Stimulated activated naive CD8-positive, alpha-beta T cell treated with anti-CD3 and anti-CD28 coated beads, Interleukin-15, Interleukin-2, amounts not matched to agents 100 ng/mL and 50 ng/mL, for 24 hours (primary cell): ENCODE measurements at regions not wholly inside any gene's neighbourhood (a gene's known extent, or its start where the extent isn't known, plus 50 kb on each side); places are given as distances from the start of the nearest gene placed in this dataset.
A peak's percentile ranks its signal among the peaks of the same experiment; 100 is the strongest.

Experiments
- H3K27ac Mint-ChIP-seq: one replicate; pipeline ENCODE4 v1.8.0; 2021; ENCODE audit warnings: mild to moderate bottlenecking, mixed read lengths
- H3K27me3 Mint-ChIP-seq: one replicate; pipeline ENCODE4 v1.8.0; 2021; ENCODE audit warnings: mixed read lengths
- H3K36me3 Mint-ChIP-seq: one replicate; pipeline ENCODE4 v1.8.0; 2021; ENCODE audit warnings: low read depth, mixed read lengths
- H3K4me1 Mint-ChIP-seq: one replicate; pipeline ENCODE4 v1.8.0; 2021; ENCODE audit warnings: low read depth, mixed read lengths
- H3K4me3 Mint-ChIP-seq: one replicate; pipeline ENCODE4 v1.8.0; 2021; ENCODE audit warnings: mild to moderate bottlenecking, mixed read lengths
- H3K9me3 Mint-ChIP-seq: one replicate; pipeline ENCODE4 v1.8.0; 2021; ENCODE audit warnings: mixed read lengths

DNA sequence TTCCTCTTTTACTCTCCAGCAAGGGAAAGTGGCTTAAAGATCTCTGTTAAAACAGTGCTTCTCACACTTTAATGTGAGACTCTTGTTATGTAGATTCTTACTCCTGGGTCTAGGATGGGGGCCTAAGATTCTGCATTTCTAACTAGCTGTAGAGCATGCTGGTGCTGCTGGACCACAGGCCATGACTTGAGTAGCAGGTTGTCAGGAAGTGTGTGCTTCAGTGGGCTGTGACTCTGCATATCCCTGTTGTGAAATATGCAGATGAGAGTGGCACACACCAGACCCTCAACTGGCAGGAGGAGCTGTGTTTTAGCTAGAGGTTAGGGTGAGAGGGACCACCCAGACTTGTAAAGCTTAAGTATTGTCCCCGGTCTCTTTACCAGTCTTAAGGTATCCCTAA is 191.1 kb upstream of the DMRT1 start:
- H3K4me1 Mint-ChIP-seq = peaks cover 45% of the 10 kb centered on the region
- H3K27ac Mint-ChIP-seq = peak overlapping the region; percentile 83
- H3K36me3 Mint-ChIP-seq = no peaks in the 10 kb centered on the region
- H3K27me3 Mint-ChIP-seq = no peaks in the 10 kb centered on the region
- no peaks in the 10 kb centered on the region for H3K9me3 Mint-ChIP-seq
- peak overlapping the region; percentile 75 for H3K4me3 Mint-ChIP-seq

DNA sequence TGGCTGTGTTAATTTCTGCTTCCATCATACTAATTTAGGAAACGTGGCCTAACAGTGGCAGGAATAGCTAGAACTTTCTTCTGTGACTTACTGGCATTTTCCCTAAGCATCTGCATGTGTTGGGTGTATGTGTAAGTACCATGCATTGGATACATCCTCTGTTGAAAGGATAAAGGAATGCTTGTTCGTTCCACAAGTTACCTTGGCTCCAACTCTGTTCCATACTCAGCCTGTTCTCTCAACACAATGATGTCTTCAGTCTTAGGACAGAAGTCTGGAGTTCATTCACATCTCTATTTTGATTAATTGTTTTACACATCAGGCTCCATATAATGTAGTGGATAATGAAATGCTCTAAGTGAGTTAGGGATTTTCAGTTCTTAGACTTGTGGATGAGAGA is 190.1 kb upstream of the DMRT1 start:
- Mint-ChIP-seq H3K9me3 (no peaks in the 10 kb centered on the region), H3K27ac (no peak overlapping the region), H3K36me3 (no peaks in the 10 kb centered on the region), H3K27me3 (no peaks in the 10 kb centered on the region), H3K4me3 (no peak overlapping the region), H3K4me1 (peaks cover 49% of the 10 kb centered on the region)

GRCh38 chr9:652914-653313 is 188.6 kb upstream of the DMRT1 start:
- Mint-ChIP-seq H3K9me3 (no peaks in the 10 kb centered on the region), H3K27me3 (no peaks in the 10 kb centered on the region), H3K4me1 (peaks cover 61% of the 10 kb centered on the region), H3K36me3 (no peaks in the 10 kb centered on the region), H3K27ac (no peak overlapping the region), H3K4me3 (no peak overlapping the region)

DNA sequence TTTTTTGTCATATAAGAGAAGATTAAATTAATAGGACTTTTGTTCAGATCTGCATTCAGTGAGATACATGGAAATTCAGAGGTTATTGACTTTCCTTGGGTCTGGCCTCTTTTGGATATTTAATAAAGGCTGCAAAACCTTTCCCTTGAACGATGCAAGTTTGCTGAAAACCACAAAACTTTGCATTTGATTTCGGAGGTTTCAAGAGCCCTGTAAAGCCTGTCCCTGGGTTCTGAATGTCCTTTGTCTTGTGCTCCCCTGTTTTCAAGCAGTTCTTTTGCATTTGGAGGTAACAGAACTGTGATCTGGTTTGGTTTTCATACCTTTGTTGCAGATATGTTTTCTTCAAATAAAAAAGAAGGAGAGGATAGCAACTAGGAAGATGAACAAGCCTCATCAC is 188.1 kb upstream of the DMRT1 start:
- H3K27ac Mint-ChIP-seq = no peak overlapping the region
- H3K4me1 Mint-ChIP-seq = peaks cover 61% of the 10 kb centered on the region
- no peaks in the 10 kb centered on the region for H3K9me3 Mint-ChIP-seq
- no peak overlapping the region for H3K4me3 Mint-ChIP-seq
- H3K27me3 Mint-ChIP-seq = no peaks in the 10 kb centered on the region
- no peaks in the 10 kb centered on the region for H3K36me3 Mint-ChIP-seq

DNA sequence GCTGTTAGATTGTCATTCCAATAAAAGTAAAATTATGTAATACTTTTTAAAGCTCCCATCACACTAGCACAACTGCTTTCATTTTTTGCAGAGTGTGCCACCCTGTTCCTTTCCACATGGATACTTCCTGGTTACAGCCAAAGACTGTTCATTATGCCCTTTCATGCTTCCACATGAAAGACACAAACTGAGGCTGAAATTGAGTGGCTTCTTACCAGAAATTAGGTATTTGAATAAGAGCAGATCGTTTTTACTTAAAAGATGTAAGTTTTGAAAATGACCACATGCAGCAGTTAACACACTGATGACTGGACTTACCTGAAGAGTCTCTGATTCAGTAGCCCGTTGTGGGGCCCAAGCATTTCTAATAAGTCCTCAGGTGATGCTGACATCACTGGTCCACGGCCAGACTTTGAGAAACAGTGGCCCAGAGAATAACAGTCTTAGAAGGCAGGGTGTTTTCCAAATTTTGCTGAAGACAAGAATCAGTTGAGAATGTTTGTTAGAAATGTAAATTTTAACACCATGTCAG is 187.6 kb upstream of the DMRT1 start:
- no peaks in the 10 kb centered on the region for H3K27me3 Mint-ChIP-seq
- no peaks in the 10 kb centered on the region for H3K36me3 Mint-ChIP-seq

DNA sequence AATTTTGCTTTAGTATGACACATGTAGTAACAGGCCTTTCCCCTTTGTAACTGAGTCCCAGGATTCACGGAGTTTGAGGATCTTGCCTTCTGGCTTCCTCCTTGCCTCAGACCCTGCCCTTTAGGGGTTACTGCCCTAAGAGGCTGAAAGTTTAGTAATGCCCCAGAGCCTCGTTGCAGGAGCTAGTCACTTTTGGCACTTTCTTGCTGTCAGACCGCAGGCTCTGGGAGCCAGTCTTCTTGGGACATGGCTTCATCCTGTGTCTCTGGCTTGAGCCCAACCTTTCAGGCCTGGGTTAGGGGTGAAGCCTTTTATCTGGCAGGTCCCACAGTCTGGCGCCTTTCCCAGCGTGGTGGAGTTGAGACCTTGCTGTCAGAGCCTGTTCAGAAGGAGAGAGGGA is 185.6 kb upstream of the DMRT1 start:
- no peaks in the 10 kb centered on the region for H3K27me3 Mint-ChIP-seq
- H3K4me1 Mint-ChIP-seq = peaks cover 56% of the 10 kb centered on the region
- no peaks in the 10 kb centered on the region for H3K36me3 Mint-ChIP-seq
- no peak overlapping the region for H3K4me3 Mint-ChIP-seq
- no peaks in the 10 kb centered on the region for H3K9me3 Mint-ChIP-seq
- H3K27ac Mint-ChIP-seq = no peak overlapping the region

More for the DNA sequence above, 187.6 kb upstream of the DMRT1 start:
- H3K27ac Mint-ChIP-seq = no peak overlapping the region
- H3K9me3 Mint-ChIP-seq = no peaks in the 10 kb centered on the region
- H3K4me3 Mint-ChIP-seq = no peak overlapping the region
- peaks cover 61% of the 10 kb centered on the region for H3K4me1 Mint-ChIP-seq

DNA sequence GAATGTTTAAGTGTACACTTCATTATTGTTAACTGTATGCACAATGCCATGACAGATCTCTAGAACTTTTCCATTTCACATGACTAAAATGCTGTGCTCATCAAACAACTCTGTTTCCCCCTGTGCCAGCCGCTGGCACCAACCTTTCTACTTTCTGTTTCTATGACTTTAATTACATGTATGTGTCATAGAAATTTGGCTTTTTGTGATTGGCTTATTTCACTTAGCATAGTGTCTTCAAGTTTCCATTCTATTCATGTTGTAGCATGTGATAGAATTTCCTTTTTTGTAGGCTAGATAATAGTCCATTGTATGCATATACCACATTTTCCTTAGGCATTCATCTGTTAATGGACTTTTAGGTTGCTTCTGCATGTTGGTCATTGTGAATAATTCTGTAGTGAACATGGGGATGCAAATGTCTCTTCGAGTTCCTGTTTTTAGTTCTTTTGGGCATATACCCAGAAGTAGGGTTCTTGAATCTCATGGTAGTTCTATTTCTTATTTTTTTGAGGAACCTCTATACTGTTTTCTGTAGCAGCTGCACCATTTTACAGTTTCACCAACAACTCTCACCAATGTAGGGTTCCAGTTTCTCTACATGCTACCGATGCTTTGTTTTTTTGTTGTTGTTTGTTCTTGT is 184.4 kb upstream of the DMRT1 start:
- Mint-ChIP-seq H3K27ac (no peak overlapping the region), H3K4me1 (peaks cover 50% of the 10 kb centered on the region), H3K36me3 (no peaks in the 10 kb centered on the region), H3K4me3 (no peak overlapping the region), H3K27me3 (no peaks in the 10 kb centered on the region), H3K9me3 (no peaks in the 10 kb centered on the region)

DNA sequence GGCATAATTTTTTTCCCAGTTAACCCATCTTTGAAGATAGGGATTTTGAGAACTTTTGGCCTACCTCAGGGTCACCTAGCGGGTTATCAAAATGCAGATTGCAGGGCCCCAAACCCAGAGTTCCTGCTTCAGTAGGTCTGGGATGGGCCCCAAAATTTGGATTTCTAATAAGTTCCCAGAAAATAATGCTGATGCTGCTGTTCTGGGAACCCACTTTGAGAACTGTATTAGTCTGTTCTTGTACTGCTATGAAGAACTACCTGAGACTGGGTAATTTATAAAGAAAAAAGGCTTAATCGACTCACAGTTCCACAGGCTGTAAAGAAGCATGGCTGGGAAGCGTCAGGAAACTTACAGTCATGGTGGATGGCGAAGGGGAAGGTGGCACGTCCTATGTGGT is 182.2 kb upstream of the DMRT1 start:
- Mint-ChIP-seq H3K27me3 (no peaks in the 10 kb centered on the region), H3K27ac (no peak overlapping the region), H3K4me3 (no peak overlapping the region), H3K9me3 (no peaks in the 10 kb centered on the region), H3K4me1 (peaks cover 34% of the 10 kb centered on the region), H3K36me3 (no peaks in the 10 kb centered on the region)

DNA sequence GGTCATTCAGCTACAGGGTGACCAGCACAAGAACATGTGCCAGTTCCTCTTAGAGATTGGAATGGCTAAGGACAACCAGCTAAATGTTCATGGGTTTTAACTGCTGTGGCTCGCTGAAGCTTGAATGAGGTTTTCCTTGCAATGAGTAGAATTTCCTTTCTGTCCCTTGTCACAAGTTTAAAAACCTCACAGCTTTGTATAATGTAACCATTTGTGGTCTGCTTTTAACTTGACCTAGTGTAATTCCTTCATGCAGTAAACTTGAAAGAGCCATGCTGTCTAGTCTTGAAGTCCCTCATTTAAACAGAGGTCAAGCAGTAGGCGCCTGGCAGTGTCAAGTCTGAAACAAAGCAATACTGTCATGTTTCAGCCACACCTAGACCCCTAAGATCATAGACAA is 181.3 kb upstream of the DMRT1 start:
- Mint-ChIP-seq H3K4me3 (no peak overlapping the region), H3K4me1 (peaks cover 31% of the 10 kb centered on the region), H3K9me3 (no peaks in the 10 kb centered on the region), H3K36me3 (no peaks in the 10 kb centered on the region), H3K27ac (peak overlapping the region; percentile 21), H3K27me3 (no peaks in the 10 kb centered on the region)

DNA sequence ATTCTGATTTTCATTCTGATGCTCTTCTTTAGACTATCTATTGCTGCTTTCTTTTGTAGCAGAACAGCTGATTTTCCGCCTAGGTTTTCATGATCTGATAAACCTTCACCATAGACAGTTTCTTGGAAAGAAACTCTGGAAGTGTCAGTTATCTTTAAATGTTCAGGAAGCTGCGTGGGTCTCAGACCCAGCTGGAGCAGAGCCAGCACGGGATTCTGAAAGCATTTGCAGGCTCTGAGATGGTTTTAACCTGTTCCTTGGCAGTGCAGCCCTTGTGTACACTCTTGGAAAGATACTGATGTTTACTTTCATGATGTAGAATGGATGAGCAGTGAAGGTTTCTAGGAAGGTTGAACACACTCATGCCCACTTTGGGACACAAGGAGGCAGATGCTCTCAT is 178.0 kb upstream of the DMRT1 start:
- Mint-ChIP-seq H3K4me3 (no peak overlapping the region), H3K27me3 (no peaks in the 10 kb centered on the region), H3K4me1 (peaks cover 14% of the 10 kb centered on the region), H3K9me3 (peaks cover 12% of the 10 kb centered on the region), H3K27ac (no peak overlapping the region), H3K36me3 (peaks cover 7% of the 10 kb centered on the region)

DNA sequence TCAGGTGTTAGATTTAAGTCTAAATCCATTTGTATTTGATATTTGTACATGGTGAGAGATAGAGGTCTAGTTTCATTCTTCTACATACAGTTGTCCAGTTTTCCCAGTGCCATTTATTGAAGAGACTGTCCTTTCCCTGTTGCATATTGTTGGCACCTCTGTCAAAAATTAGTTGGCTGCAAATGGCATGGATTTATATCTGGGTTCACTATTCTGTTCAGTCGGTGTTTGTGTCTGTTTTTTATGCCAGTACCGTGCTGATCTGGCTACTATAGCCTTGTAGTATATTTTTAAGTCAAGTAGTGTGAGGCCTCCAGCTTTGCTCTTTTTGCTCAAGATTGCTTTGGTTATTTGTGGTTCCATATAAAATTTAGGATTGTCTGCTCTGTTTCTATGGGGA is 176.2 kb upstream of the DMRT1 start:
- Mint-ChIP-seq H3K27me3 (no peaks in the 10 kb centered on the region), H3K9me3 (peaks cover 18% of the 10 kb centered on the region), H3K36me3 (peaks cover 13% of the 10 kb centered on the region), H3K4me1 (peaks cover 4% of the 10 kb centered on the region), H3K4me3 (no peak overlapping the region), H3K27ac (no peak overlapping the region)

GRCh38 chr9:671997-672396 is 169.5 kb upstream of the DMRT1 start:
- no peaks in the 10 kb centered on the region for H3K27me3 Mint-ChIP-seq
- peaks cover 17% of the 10 kb centered on the region for H3K4me1 Mint-ChIP-seq
- peaks cover 21% of the 10 kb centered on the region for H3K9me3 Mint-ChIP-seq
- H3K27ac Mint-ChIP-seq = no peak overlapping the region
- H3K4me3 Mint-ChIP-seq = no peak overlapping the region
- peaks cover 13% of the 10 kb centered on the region for H3K36me3 Mint-ChIP-seq

DNA sequence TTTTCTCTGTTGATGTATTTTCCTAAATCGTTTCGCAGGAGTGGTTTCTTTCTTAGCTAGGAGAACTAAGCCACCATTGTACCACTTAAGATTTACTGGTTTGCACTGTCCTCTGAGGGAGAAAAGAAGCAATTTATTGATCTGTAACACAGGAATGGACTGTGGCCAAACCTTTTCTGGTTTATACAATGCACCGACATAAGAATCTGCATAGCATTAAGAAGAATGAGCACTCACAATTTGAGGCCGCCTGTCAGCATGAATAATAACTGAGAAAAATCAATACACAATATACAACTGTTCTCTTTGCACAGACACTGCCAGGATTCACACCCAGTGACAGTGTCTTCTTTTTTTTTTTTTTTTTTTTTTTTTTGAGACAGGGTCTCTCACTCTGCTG is 168.6 kb upstream of the DMRT1 start:
- H3K27me3 Mint-ChIP-seq = no peaks in the 10 kb centered on the region
- peaks cover 25% of the 10 kb centered on the region for H3K4me1 Mint-ChIP-seq
- H3K27ac Mint-ChIP-seq = no peak overlapping the region
- H3K4me3 Mint-ChIP-seq = no peak overlapping the region
- peaks cover 16% of the 10 kb centered on the region for H3K9me3 Mint-ChIP-seq
- H3K36me3 Mint-ChIP-seq = peaks cover 12% of the 10 kb centered on the region

GRCh38 chr9:673264-673965 is 168.1 kb upstream of the DMRT1 start:
- H3K27ac Mint-ChIP-seq = no peak overlapping the region
- H3K27me3 Mint-ChIP-seq = no peaks in the 10 kb centered on the region
- no peak overlapping the region for H3K4me3 Mint-ChIP-seq
- H3K36me3 Mint-ChIP-seq = peaks cover 6% of the 10 kb centered on the region
- H3K9me3 Mint-ChIP-seq = peaks cover 11% of the 10 kb centered on the region
- H3K4me1 Mint-ChIP-seq = peaks cover 29% of the 10 kb centered on the region

DNA sequence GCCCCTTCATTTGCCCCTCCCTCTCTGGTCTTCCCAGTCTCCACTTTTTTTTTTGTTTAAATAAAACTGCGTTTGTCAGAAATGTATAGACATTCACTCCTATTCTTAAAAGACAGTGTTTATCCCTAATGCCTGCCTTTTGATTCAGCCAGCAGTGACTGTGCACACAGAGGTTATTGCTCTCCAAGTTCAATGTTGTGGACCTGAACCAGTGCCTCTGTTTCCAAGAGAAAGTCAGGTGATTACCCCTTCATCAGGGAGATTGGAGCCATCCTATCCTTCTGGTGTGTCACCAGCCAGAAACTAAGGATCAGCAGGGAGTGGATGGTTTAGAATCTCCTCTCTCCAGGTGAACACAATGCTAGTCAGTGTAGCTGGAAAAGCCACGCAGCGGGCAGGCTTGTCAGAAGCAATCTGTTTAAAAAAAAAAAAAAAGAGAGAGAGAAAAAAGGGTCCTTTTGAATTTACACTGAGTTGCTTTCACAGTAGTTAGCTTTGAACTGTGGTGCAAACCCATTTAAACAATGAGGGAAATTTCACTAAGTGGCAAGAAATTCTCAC is 167.5 kb upstream of the DMRT1 start:
- H3K27ac Mint-ChIP-seq = no peak overlapping the region
- H3K4me1 Mint-ChIP-seq = peaks cover 29% of the 10 kb centered on the region
- no peak overlapping the region for H3K4me3 Mint-ChIP-seq
- peaks cover 6% of the 10 kb centered on the region for H3K36me3 Mint-ChIP-seq
- peaks cover 9% of the 10 kb centered on the region for H3K9me3 Mint-ChIP-seq
- H3K27me3 Mint-ChIP-seq = no peaks in the 10 kb centered on the region
